GM10266 (cell line): ENCODE measurements at regions not wholly inside any gene's neighbourhood (a gene's known extent, or its start where the extent isn't known, plus 50 kb on each side); places are given as distances from the start of the nearest gene placed in this dataset.

Experiments
- DNase-seq: peaks from one replicate; pipeline ENCODE4 v3.0.0; 2012; ENCODE audit errors: extremely low spot score
- CTCF ChIP-seq: IDR thresholded peaks from 2 replicates; pipeline ENCODE4 v1.5.1; 2012; ENCODE audit warnings: mild to moderate bottlenecking, low read depth; ENCODE audit not compliant: control insufficient read depth, insufficient read depth; ENCODE audit errors: missing control alignments

DNA sequence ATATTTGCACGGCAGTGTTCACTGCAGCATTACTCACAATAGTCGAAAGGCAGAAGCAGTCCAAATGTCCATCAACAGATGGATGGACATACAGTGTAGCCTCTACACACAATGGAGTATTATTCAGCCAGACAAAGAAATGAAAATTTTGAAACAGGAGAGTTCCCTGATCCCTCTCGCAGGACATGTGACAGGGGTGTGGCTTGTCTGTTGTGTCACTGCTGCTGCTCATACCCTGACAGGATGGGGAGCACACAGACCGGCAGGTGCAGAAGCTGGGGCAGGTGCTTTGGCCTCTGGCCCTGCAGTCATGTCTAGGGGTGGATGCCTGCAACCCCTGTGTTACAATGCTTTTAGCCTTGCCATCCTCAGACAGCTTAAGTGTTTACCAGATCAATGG is 204.3 kb downstream of the EFNB2 start:
- no peak for TF ChIP-seq CTCF
- DNase-seq = no peak

DNA sequence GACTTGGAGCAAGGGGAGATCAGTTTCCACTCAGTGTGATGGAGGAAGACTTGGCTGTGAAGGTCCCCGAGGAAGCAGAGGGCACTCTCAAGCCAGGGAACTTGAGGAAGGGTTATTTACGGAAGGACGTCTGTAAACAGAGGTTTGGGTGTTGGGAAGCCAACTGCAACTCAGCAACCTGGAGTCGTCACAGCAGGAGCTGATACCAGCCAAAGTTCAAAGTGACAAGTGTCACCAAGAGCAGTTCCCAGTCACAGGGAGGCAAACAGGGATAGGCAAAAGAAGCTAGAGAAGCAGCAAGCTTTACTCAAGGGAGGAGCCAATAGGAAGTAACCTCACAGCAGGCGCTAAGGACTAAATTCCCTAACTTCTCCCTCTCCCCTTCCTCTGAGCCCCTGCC is 205.5 kb downstream of the EFNB2 start:
- TF ChIP-seq CTCF = no peak
- no peak for DNase-seq

GRCh38 chr13:106326751-106327150 is 208.7 kb downstream of the EFNB2 start:
- no peak for DNase-seq
- no peak for TF ChIP-seq CTCF

- TF ChIP-seq CTCF = no peak
- DNase-seq = no peak
Observed at GRCh38 chr13:106324444-106324843, 211.0 kb downstream of the EFNB2 start.

GRCh38 chr13:106322628-106323027 is 212.8 kb downstream of the EFNB2 start:
- TF ChIP-seq CTCF = no peak
- no peak for DNase-seq

GRCh38 chr13:106318941-106319411 is 216.5 kb downstream of the EFNB2 start:
- no peak for TF ChIP-seq CTCF
- no peak for DNase-seq

DNA sequence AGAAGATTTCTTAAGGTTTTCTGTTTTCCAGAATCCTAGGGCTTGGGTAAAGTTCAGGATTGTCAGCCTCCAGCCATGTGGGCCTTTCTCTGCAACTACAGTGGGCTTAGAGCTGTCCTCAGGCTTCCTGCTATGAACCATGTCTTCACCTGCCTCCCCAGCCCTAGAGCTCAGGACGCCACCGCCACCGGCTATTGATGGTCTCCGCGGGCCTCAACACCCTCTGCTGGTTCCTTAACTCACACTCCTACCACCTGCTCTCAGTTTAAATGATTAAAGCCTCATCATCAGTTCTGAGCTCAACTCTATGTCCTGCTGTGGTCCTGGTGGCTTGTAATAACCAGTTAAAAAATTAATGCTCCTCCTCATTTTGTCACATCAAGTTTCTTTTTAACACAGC is 221.0 kb downstream of the EFNB2 start:
- DNase-seq = no peak
- no peak for TF ChIP-seq CTCF
